BLaER1 treated with 17β-estradiol and CSF1 and Interleukin-3, amounts not matched to agents 10 nM and 100 nM (cell line): ENCODE measurements at regions not wholly inside any gene's neighbourhood (a gene's known extent, or its start where the extent isn't known, plus 50 kb on each side); places are given as distances from the start of the nearest gene placed in this dataset.
"Not testable (repeated sequence)": the region's sequence is repeated elsewhere in the genome, so short reads cannot be mapped to it uniquely, and the experiment has no call there.

Experiments
- H3K27ac ChIP-seq, 11 experiments: shearing (Covaris generic); formaldehyde crosslinking; 2 replicates each; pipeline ENCODE4 v1.8.1; 2022
- H3K27me3 ChIP-seq, 11 experiments: shearing (Covaris generic); formaldehyde crosslinking; 2 replicates each; pipeline ENCODE4 v1.8.1; 2022
- H3K36me3 ChIP-seq, 11 experiments: shearing (Covaris generic); formaldehyde crosslinking; 2 replicates each; pipeline ENCODE4 v1.8.1; 2022
- H3K4me1 ChIP-seq, 10 experiments: shearing (Covaris generic); formaldehyde crosslinking; 2 replicates each; pipeline ENCODE4 v1.8.1; 2022
- H3K4me2 ChIP-seq, 11 experiments: shearing (Covaris generic); formaldehyde crosslinking; 2 replicates each; pipeline ENCODE4 v1.8.1; 2022
- H3K4me3 ChIP-seq, 10 experiments: shearing (Covaris generic); formaldehyde crosslinking; 2 replicates each; pipeline ENCODE4 v1.8.1; 2022
- H3K9ac ChIP-seq, 11 experiments: shearing (Covaris generic); formaldehyde crosslinking; 2 replicates each; pipeline ENCODE4 v1.8.1; 2022
- H3K9me3 ChIP-seq, 11 experiments: shearing (Covaris generic); formaldehyde crosslinking; replicated peaks in 1 of 11; 2 replicates each; pipeline ENCODE4 v1.8.1; 2022
- H4K20me1 ChIP-seq, 11 experiments: shearing (Covaris generic); formaldehyde crosslinking; 2 replicates each; pipeline ENCODE4 v1.8.1; 2022
- Cebpa-rat ChIP-seq, 11 experiments: shearing (Covaris generic); IDR thresholded peaks; 2 replicates each; pipeline ENCODE4 v1.8.1; 2022

- no peaks in the 10 kb centered on the region for H3K9me3 ChIP-seq
- TF ChIP-seq Cebpa-rat (IDR thresholded peaks at IDR 0.05): no peak
- peak overlapping the region in 2 of 11 experiments; percentile 9 to 19; a peak in 1 of 22 replicates for H3K4me2 ChIP-seq
Measured at GRCh38 chr2:100707016-100707947, 112.7 kb upstream of the NPAS2 start.

GRCh38 chr2:100708333-100708732 lies 111.6 kb upstream of the NPAS2 start:
- no peak overlapping the region for H3K27ac ChIP-seq
- H3K4me2 ChIP-seq: no peak overlapping the region
- no peak overlapping the region for H3K9ac ChIP-seq
- H3K27me3 ChIP-seq: no peaks in the 10 kb centered on the region
- H3K4me3 ChIP-seq: no peak overlapping the region
- peaks cover 0 to 8% (median 0%) of the 10 kb centered on the region in 10 experiments; a peak in 1 of 20 replicates for H3K4me1 ChIP-seq
- no peaks in the 10 kb centered on the region for H4K20me1 ChIP-seq
- no peaks in the 10 kb centered on the region for H3K36me3 ChIP-seq
- H3K9me3 ChIP-seq: no peaks in the 10 kb centered on the region
- TF ChIP-seq Cebpa-rat (IDR thresholded peaks at IDR 0.05): no peak

More at GRCh38 chr2:100707016-100707947, 112.7 kb upstream of the NPAS2 start:
- Histone ChIP-seq H3K9ac (no peak overlapping the region), H3K4me3 (no peak overlapping the region), H4K20me1 (no peaks in the 10 kb centered on the region), H3K27me3 (no peaks in the 10 kb centered on the region), H3K36me3 (no peaks in the 10 kb centered on the region), H3K27ac (no peak overlapping the region), H3K4me1 (peaks cover 0 to 8% (median 0%) of the 10 kb centered on the region in 10 experiments; a peak in 1 of 20 replicates)

GRCh38 chr2:100713106-100713505 lies 106.8 kb upstream of the NPAS2 start:
- Histone ChIP-seq H3K9ac (no peak overlapping the region), H4K20me1 (no peaks in the 10 kb centered on the region)
- TF ChIP-seq Cebpa-rat (IDR thresholded peaks at IDR 0.05): no peak

GRCh38 chr2:100714396-100715010 lies 105.4 kb upstream of the NPAS2 start:
- H3K36me3 ChIP-seq, H3K27ac ChIP-seq, H4K20me1 ChIP-seq, H3K4me3 ChIP-seq, H3K9me3 ChIP-seq, H3K9ac ChIP-seq, H3K4me1 ChIP-seq, H3K27me3 ChIP-seq, H3K4me2 ChIP-seq: not testable (repeated sequence)

More at GRCh38 chr2:100713106-100713505, 106.8 kb upstream of the NPAS2 start:
- H3K27ac ChIP-seq: no peak overlapping the region
- no peaks in the 10 kb centered on the region for H3K36me3 ChIP-seq
- no peaks in the 10 kb centered on the region for H3K27me3 ChIP-seq
- no peaks in the 10 kb centered on the region for H3K4me1 ChIP-seq
- no peak overlapping the region for H3K4me2 ChIP-seq
- no peak overlapping the region for H3K4me3 ChIP-seq
- 0 out of 22 replicates have a peak, but pooled peaks cover 0 to 6% (median 0%) of the 10 kb centered on the region in 11 experiments for H3K9me3 ChIP-seq

- H3K27me3 ChIP-seq, H3K9ac ChIP-seq, H3K27ac ChIP-seq, H3K9me3 ChIP-seq, H3K4me3 ChIP-seq, H3K4me2 ChIP-seq, H3K4me1 ChIP-seq, H4K20me1 ChIP-seq, H3K36me3 ChIP-seq: not testable (repeated sequence)
Measured at GRCh38 chr2:100715861-100716260, 104.1 kb upstream of the NPAS2 start.

GRCh38 chr2:100716581-100716980 lies 103.4 kb upstream of the NPAS2 start:
- no peaks in the 10 kb centered on the region for H3K4me1 ChIP-seq
- no peaks in the 10 kb centered on the region for H3K36me3 ChIP-seq
- no peak for TF ChIP-seq Cebpa-rat (IDR thresholded peaks at IDR 0.05)
- no peak overlapping the region for H3K4me3 ChIP-seq
- H4K20me1 ChIP-seq: no peaks in the 10 kb centered on the region
- H3K27ac ChIP-seq: no peak overlapping the region
- H3K9me3 ChIP-seq: 0 out of 22 replicates have a peak, but pooled peaks cover 0 to 6% (median 0%) of the 10 kb centered on the region in 11 experiments
- H3K4me2 ChIP-seq: no peak overlapping the region
- no peak overlapping the region for H3K9ac ChIP-seq
- H3K27me3 ChIP-seq: no peaks in the 10 kb centered on the region

GRCh38 chr2:100718065-100718629 lies 101.8 kb upstream of the NPAS2 start:
- H3K4me2 ChIP-seq: no peak overlapping the region
- H3K27me3 ChIP-seq: no peaks in the 10 kb centered on the region
- H3K4me1 ChIP-seq: no peaks in the 10 kb centered on the region
- H4K20me1 ChIP-seq: no peaks in the 10 kb centered on the region
- H3K36me3 ChIP-seq: no peaks in the 10 kb centered on the region
- no peak for TF ChIP-seq Cebpa-rat (IDR thresholded peaks at IDR 0.05)
- no peak overlapping the region for H3K4me3 ChIP-seq
- no peak overlapping the region for H3K9ac ChIP-seq
- H3K27ac ChIP-seq: no peak overlapping the region
- 0 out of 22 replicates have a peak, but pooled peaks cover 0 to 6% (median 0%) of the 10 kb centered on the region in 11 experiments for H3K9me3 ChIP-seq

- no peak overlapping the region for H3K27ac ChIP-seq
- no peak overlapping the region for H3K9ac ChIP-seq
- 0 out of 22 replicates have a peak, but pooled peaks cover 0 to under 1% (median 0%) of the 10 kb centered on the region in 11 experiments for H3K9me3 ChIP-seq
- no peak for TF ChIP-seq Cebpa-rat (IDR thresholded peaks at IDR 0.05)
- no peaks in the 10 kb centered on the region for H3K27me3 ChIP-seq
- H3K4me2 ChIP-seq: no peak overlapping the region
- H3K4me3 ChIP-seq: no peak overlapping the region
- no peaks in the 10 kb centered on the region for H3K36me3 ChIP-seq
- H4K20me1 ChIP-seq: no peaks in the 10 kb centered on the region
- no peaks in the 10 kb centered on the region for H3K4me1 ChIP-seq
Measured at GRCh38 chr2:100720445-100720844, 99.5 kb upstream of the NPAS2 start.

GRCh38 chr2:100721693-100722092 lies 98.2 kb upstream of the NPAS2 start:
- Histone ChIP-seq H3K4me3 (no peak overlapping the region), H3K4me1 (no peaks in the 10 kb centered on the region), H3K36me3 (no peaks in the 10 kb centered on the region), H4K20me1 (no peaks in the 10 kb centered on the region), H3K9me3 (no peaks in the 10 kb centered on the region), H3K27ac (no peak overlapping the region), H3K4me2 (no peak overlapping the region), H3K9ac (no peak overlapping the region), H3K27me3 (no peaks in the 10 kb centered on the region)
- TF ChIP-seq Cebpa-rat (IDR thresholded peaks at IDR 0.05): no peak
